MM.1S (cell line): ENCODE measurements at regions not wholly inside any gene's neighbourhood (a gene's known extent, or its start where the extent isn't known, plus 50 kb on each side); places are given as distances from the start of the nearest gene placed in this dataset.

ENCODE experiments used
- CTCF ChIP-seq: fragments of 300-600 bp; sonication (generic); IDR thresholded peaks from 2 replicates; pipeline ENCODE4 v1.5.1; 2016; ENCODE audit warnings: antibody characterized with exemption, low read length, mixed read lengths
- EZH2 ChIP-seq: fragments of 300-600 bp; sonication (generic); optimal IDR thresholded peaks from 2 replicates; pipeline ENCODE3; 2017; ENCODE audit warnings: low read depth, mild to moderate bottlenecking, antibody characterized with exemption, low read length, mixed read lengths
- EZH2phosphoT487 ChIP-seq: fragments of 300-600 bp; sonication (generic); IDR thresholded peaks from 2 replicates; pipeline ENCODE4 v1.6.1; 2018; ENCODE audit warnings: antibody characterized with exemption, low read length

- TF ChIP-seq CTCF (no peak), EZH2phosphoT487 (no peak), EZH2 (no peak)
Measured at GRCh38 chr18:40348196-40348595, 1606.8 kb upstream of the PIK3C3 start.
